ENCODE measurements at regions not wholly inside any gene's neighbourhood (a gene's known extent, or its start where the extent isn't known, plus 50 kb on each side); places are given as distances from the start of the nearest gene placed in this dataset.
"Not testable (repeated sequence)": the region's sequence is repeated elsewhere in the genome, so short reads cannot be mapped to it uniquely, and the experiment has no call there.

DNA sequence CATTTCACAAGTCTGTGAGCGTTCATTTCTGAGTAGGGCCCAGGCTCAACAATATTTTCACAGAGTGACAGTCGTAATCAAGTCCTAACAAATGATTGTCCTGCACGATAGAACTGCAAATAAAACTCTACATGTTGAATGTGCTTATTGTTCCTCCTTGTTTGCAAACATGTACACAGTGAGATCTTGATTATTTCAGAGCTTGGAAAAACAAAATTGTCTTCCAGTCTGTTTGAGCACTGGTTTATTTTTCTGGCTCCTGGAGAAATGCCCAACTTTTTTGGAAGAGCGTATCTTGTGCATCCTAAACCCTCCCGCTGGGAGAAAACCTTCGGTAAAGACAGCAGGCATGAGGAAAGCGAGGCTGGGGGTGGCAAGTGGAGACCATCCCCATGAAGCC, 91.1 kb downstream of the TEX36 start:
- TF ChIP-seq, protein P1, sequence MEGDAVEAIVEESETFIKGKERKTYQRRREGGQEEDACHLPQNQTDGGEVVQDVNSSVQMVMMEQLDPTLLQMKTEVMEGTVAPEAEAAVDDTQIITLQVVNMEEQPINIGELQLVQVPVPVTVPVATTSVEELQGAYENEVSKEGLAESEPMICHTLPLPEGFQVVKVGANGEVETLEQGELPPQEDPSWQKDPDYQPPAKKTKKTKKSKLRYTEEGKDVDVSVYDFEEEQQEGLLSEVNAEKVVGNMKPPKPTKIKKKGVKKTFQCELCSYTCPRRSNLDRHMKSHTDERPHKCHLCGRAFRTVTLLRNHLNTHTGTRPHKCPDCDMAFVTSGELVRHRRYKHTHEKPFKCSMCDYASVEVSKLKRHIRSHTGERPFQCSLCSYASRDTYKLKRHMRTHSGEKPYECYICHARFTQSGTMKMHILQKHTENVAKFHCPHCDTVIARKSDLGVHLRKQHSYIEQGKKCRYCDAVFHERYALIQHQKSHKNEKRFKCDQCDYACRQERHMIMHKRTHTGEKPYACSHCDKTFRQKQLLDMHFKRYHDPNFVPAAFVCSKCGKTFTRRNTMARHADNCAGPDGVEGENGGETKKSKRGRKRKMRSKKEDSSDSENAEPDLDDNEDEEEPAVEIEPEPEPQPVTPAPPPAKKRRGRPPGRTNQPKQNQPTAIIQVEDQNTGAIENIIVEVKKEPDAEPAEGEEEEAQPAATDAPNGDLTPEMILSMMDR (IDR thresholded peaks at IDR 0.05) = no peak
- H3K4me3 ChIP-seq = no peak overlapping the region
- H3K4me1 ChIP-seq = no peaks in the 10 kb centered on the region
- ATAC-seq = no peak
- no peak overlapping the region for H3K27ac ChIP-seq
- intact Hi-C loops (cut with DNase I) = no loop called here
- H3K36me3 ChIP-seq = no peaks in the 10 kb centered on the region
- H3K27me3 ChIP-seq = no peaks in the 10 kb centered on the region
- no peak for DNase-seq
- H3K9me3 ChIP-seq = no peaks in the 10 kb centered on the region

- DNase-seq; intact Hi-C loops (cut with DNase I); ATAC-seq; H3K36me3 ChIP-seq; H3K27me3 ChIP-seq; H3K4me1 ChIP-seq; H3K9me3 ChIP-seq; H3K27ac ChIP-seq; H3K4me3 ChIP-seq: not testable (repeated sequence)
Measured at GRCh38 chr10:125588738-125589137, 94.2 kb downstream of the TEX36 start.

- intact Hi-C loops (cut with DNase I) = no loop called here
- H3K9me3 ChIP-seq = no peaks in the 10 kb centered on the region
- no peaks in the 10 kb centered on the region for H3K4me1 ChIP-seq
- H3K27ac ChIP-seq = no peak overlapping the region
- H3K4me3 ChIP-seq = no peak overlapping the region
- no peaks in the 10 kb centered on the region for H3K36me3 ChIP-seq
- no peak for ATAC-seq
- DNase-seq = no peak
- H3K27me3 ChIP-seq = no peaks in the 10 kb centered on the region
- TF ChIP-seq, protein P1 (IDR thresholded peaks at IDR 0.05) = no peak
Measured at GRCh38 chr10:125584954-125585353, 98.0 kb downstream of the TEX36 start.

DNA sequence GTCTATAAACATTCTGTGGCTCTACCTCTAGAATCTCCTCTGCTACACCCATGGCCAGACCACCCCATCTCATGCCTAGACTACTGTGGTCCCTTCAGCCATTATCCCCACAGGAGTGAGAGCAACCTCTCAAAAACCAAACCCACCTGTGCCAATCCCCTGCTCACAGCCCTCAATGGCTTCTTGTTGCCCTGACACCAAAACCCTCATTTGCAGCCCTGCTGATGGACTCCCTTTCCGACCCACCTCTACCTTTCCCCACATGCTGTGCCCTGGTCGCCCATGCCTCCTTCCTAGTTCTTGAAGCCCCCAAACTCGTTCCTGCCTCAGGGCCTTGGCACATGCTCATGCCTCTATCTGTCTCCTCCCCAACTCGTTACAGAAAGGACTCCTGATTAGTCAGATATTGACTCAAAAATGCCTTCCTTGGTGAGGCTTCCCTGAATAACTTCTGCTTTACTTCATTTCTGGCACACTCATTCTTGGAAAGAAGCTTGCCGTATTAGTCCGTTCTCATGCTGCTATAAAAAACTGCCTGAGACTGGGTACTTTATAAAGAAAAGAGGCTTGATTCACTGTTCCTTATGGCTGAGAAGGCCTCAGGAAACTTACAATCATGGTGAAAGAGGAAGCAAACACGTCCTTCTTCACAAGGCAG, 104.2 kb downstream of the TEX36 start:
- no peaks in the 10 kb centered on the region for H3K27me3 ChIP-seq
- ATAC-seq = no peak
- TF ChIP-seq, protein P1 (IDR thresholded peaks at IDR 0.05) = no peak
- no peaks in the 10 kb centered on the region for H3K36me3 ChIP-seq
- DNase-seq = no peak
- no peaks in the 10 kb centered on the region for H3K9me3 ChIP-seq
- peaks cover 3% of the 10 kb centered on the region for H3K4me1 ChIP-seq
- no peak overlapping the region for H3K27ac ChIP-seq
- H3K4me3 ChIP-seq = no peak overlapping the region
- intact Hi-C loops (cut with DNase I) = no loop called here

DNA sequence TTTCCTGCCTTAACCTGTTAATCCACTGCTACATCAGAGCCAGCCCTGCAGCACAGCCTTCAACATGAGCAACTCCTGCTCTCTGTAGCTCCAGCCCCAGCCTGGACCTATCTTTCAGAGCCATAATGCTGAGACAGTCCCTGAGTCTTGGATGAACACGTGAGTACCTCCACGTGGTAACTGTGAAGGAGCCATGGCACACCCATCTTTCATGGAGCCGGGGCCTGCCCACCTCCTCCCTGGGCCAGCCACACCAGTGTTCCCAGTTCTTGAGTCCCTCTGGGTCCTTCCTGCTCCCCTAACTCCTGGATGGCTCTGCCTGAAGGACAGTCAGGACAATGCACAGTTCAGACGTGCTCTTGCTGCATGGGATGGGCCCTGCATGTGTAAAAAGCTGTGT, 107.1 kb downstream of the TEX36 start:
- H3K36me3 ChIP-seq = no peaks in the 10 kb centered on the region

GRCh38 chr10:125568156-125568555, 114.8 kb downstream of the TEX36 start:
- ATAC-seq = no peak
- DNase-seq = no peak
- Histone ChIP-seq H3K9me3 (no peaks in the 10 kb centered on the region), H3K36me3 (no peaks in the 10 kb centered on the region), H3K27ac (no peak overlapping the region), H3K27me3 (no peaks in the 10 kb centered on the region), H3K4me1 (no peaks in the 10 kb centered on the region), H3K4me3 (no peak overlapping the region)
- intact Hi-C loops (cut with DNase I) = no loop called here
- TF ChIP-seq, protein P1 (IDR thresholded peaks at IDR 0.05) = no peak

More for the DNA sequence above, 107.1 kb downstream of the TEX36 start:
- TF ChIP-seq, protein P1 (IDR thresholded peaks at IDR 0.05) = no peak
- no peak overlapping the region for H3K27ac ChIP-seq
- no peak overlapping the region for H3K4me3 ChIP-seq
- no peaks in the 10 kb centered on the region for H3K27me3 ChIP-seq
- H3K9me3 ChIP-seq = no peaks in the 10 kb centered on the region
- no peak for ATAC-seq
- intact Hi-C loops (cut with DNase I) = no loop called here
- H3K4me1 ChIP-seq = peaks cover 3% of the 10 kb centered on the region
- no peak for DNase-seq

Measured in upper lobe of right lung (tissue), 1 donor.